SK-N-SH (cell line): ENCODE measurements at regions not wholly inside any gene's neighbourhood (a gene's known extent, or its start where the extent isn't known, plus 50 kb on each side); places are given as distances from the start of the nearest gene placed in this dataset.

ENCODE experiments used
- CTCF ChIA-PET: fragments of 300-600, 350-600 bp; formaldehyde crosslinking; extraction: SDS; loops from one replicate; lab custom pipeline; 2021; lab: Yijun Ruan, JAX
- POLR2A ChIA-PET: fragments of 350-600 bp; sonication (Branson Sonifier 250); formaldehyde crosslinking; extraction: SDS; loops from one replicate; lab custom pipeline; 2020; ENCODE audit warnings: antibody characterized with exemption, inconsistent platforms; lab: Yijun Ruan, JAX
- DNase-seq: peaks from one replicate; pipeline ENCODE4 v3.0.0; 2012
- H2AFZ ChIP-seq: fragments of 200-600 bp; sonication (generic); 2 replicates; pipeline ENCODE4 v1.8.1; 2016; ENCODE audit warnings: antibody characterized with exemption, mild to moderate bottlenecking, low read depth
- H3F3A ChIP-seq: fragments of 200-600 bp; sonication (generic); replicated peaks from 2 replicates; pipeline ENCODE3; 2016; ENCODE audit warnings: antibody characterized with exemption, mild to moderate bottlenecking; ENCODE audit not compliant: insufficient read depth
- H3K27ac ChIP-seq, 2 experiments: fragments of 200-500 bp in 1 of 2; fragments of 200-600 bp in 1 of 2; sonication (Bioruptor generic) in 1 of 2; sonication (generic), shearing (Covaris generic) in 1 of 2; 2 replicates each; pipeline versions ENCODE4 v1.5.1 to v1.6.1; 2014 to 2016; ENCODE audit warnings: low read depth in 2 of 2, inconsistent platforms in 1 of 2, low read length in 1 of 2, mild to moderate bottlenecking in 1 of 2, mixed read lengths in 1 of 2
- H3K27me3 ChIP-seq: fragments of 200-600 bp; sonication (generic), shearing (Covaris generic); 2 replicates; pipeline ENCODE4 v1.6.1; 2016; ENCODE audit warnings: mixed run types; ENCODE audit not compliant: insufficient read depth
- H3K36me3 ChIP-seq, 2 experiments: fragments of 200-500 bp in 1 of 2; fragments of 200-600 bp in 1 of 2; sonication (Bioruptor generic) in 1 of 2; sonication (generic) in 1 of 2; replicated peaks in 1 of 2; 2 replicates each; pipeline versions ENCODE3 to v1.5.1; 2014 to 2016; ENCODE audit warnings: low read length in 1 of 2, mild to moderate bottlenecking in 1 of 2; ENCODE audit not compliant: insufficient read depth in 2 of 2, control insufficient read depth in 1 of 2
- H3K4me1 ChIP-seq, 2 experiments: fragments of 200-500 bp in 1 of 2; fragments of 200-600 bp in 1 of 2; sonication (Bioruptor generic) in 1 of 2; sonication (generic), shearing (Covaris generic) in 1 of 2; 2 replicates each; pipeline versions ENCODE4 v1.5.1 to v1.6.1; 2014 to 2016; ENCODE audit warnings: low read depth in 1 of 2, low read length in 1 of 2, mixed run types in 1 of 2; ENCODE audit not compliant: insufficient read depth in 2 of 2, control insufficient read depth in 1 of 2
- H3K4me2 ChIP-seq: fragments of 200-600 bp; sonication (generic), shearing (Covaris generic); 2 replicates; pipeline ENCODE4 v1.6.1; 2017; ENCODE audit warnings: mixed run types
- H3K4me3 ChIP-seq, 2 experiments: fragments of 200-500 bp in 1 of 2; fragments of 200-600 bp in 1 of 2; sonication (Bioruptor generic) in 1 of 2; sonication (generic), shearing (Covaris generic) in 1 of 2; 2 replicates each; pipeline versions ENCODE4 v1.5.1 to v1.8.1; 2014 to 2016; ENCODE audit warnings: low read depth in 2 of 2, inconsistent platforms in 1 of 2, low read length in 1 of 2, mild to moderate bottlenecking in 1 of 2, mixed read lengths in 1 of 2, moderate library complexity in 1 of 2
- H3K79me2 ChIP-seq: fragments of 200-600 bp; sonication (generic); 2 replicates; pipeline ENCODE4 v1.8.1; 2017; ENCODE audit warnings: mild to moderate bottlenecking; ENCODE audit not compliant: insufficient read depth
- H3K9ac ChIP-seq: fragments of 200-600 bp; sonication (generic); 2 replicates; pipeline ENCODE4 v1.6.1; 2017; ENCODE audit warnings: mixed run types
- H3K9me2 ChIP-seq: fragments of 200-600 bp; sonication (generic); 2 replicates; pipeline ENCODE4 v1.6.1; 2017; ENCODE audit warnings: mixed run types
- H3K9me3 ChIP-seq: fragments of 200-600 bp; sonication (generic); 2 replicates; pipeline ENCODE4 v1.6.1; 2017; ENCODE audit warnings: mixed run types, mild to moderate bottlenecking, moderate library complexity
- H4K20me1 ChIP-seq: fragments of 200-600 bp; sonication (generic); 2 replicates; pipeline ENCODE4 v1.6.1; 2017; ENCODE audit warnings: mild to moderate bottlenecking, mixed run types; ENCODE audit not compliant: insufficient read depth
- EP300 ChIP-seq, 2 experiments: IDR thresholded peaks; 2 replicates each; pipeline versions ENCODE4 v1.4.0 to v1.6.1; 2012; ENCODE audit warnings: borderline replicate concordance in 1 of 2, low read depth in 1 of 2, low read length in 1 of 2
- FOXJ3 ChIP-seq: sonication (generic); formaldehyde crosslinking; IDR thresholded peaks from 2 replicates; pipeline ENCODE4 v1.5.1; 2020; ENCODE audit warnings: mild to moderate bottlenecking, missing genetic modification reagents
- FOXM1 ChIP-seq: IDR thresholded peaks from 2 replicates; pipeline ENCODE4 v1.4.0; 2012; ENCODE audit warnings: low read depth, mild to moderate bottlenecking
- GABPA ChIP-seq: IDR thresholded peaks from 2 replicates; pipeline ENCODE4 v1.4.0; 2012; ENCODE audit warnings: low read depth, mild to moderate bottlenecking
- JUND ChIP-seq: IDR thresholded peaks from 2 replicates; pipeline ENCODE4 v1.4.0; 2012
- MEF2A ChIP-seq: IDR thresholded peaks from 2 replicates; pipeline ENCODE4 v1.4.0; 2012; ENCODE audit warnings: low read depth, borderline replicate concordance
- MXI1 ChIP-seq: IDR thresholded peaks from 2 replicates; pipeline ENCODE4 v1.6.1; 2012; ENCODE audit warnings: mild to moderate bottlenecking, low read depth, low read length, improper control_type of control experiment
- POLR2AphosphoS5 ChIP-seq: IDR thresholded peaks from 2 replicates; pipeline ENCODE4 v1.6.1; 2012; ENCODE audit warnings: low read depth, low read length
- RCOR1 ChIP-seq: fragments of 150-350 bp; IDR thresholded peaks from 2 replicates; pipeline ENCODE4 v1.6.1; 2017; ENCODE audit warnings: antibody characterized with exemption, low read length
- REST ChIP-seq: IDR thresholded peaks from 2 replicates; pipeline ENCODE4 v1.6.1; 2012; ENCODE audit warnings: mild to moderate bottlenecking, low read depth, low read length, moderate library complexity
- RXRA ChIP-seq: IDR thresholded peaks from 2 replicates; pipeline ENCODE4 v1.4.0; 2012; ENCODE audit warnings: low read depth, mild to moderate bottlenecking, borderline replicate concordance
- SIN3A ChIP-seq: IDR thresholded peaks from 2 replicates; pipeline ENCODE4 v1.6.1; 2012; ENCODE audit warnings: low read depth, mild to moderate bottlenecking, low read length, moderate library complexity, borderline replicate concordance
- SMC3 ChIP-seq: IDR thresholded peaks from 2 replicates; pipeline ENCODE4 v1.6.1; 2012; ENCODE audit warnings: low read depth, low read length, improper control_type of control experiment
- TAF1 ChIP-seq: IDR thresholded peaks from 2 replicates; pipeline ENCODE4 v1.6.1; 2012; ENCODE audit warnings: low read depth, mild to moderate bottlenecking, low read length, moderate library complexity, borderline replicate concordance
- TEAD4 ChIP-seq: IDR thresholded peaks from 2 replicates; pipeline ENCODE4 v1.4.0; 2012; ENCODE audit warnings: mild to moderate bottlenecking, borderline replicate concordance; ENCODE audit not compliant: insufficient read depth
- WGBS: methylation state at CpG from one replicate; pipeline ENCODE4 v1.1.6; 2017; ENCODE audit warnings: low lambda C conversion rate; 5-methylcytosine and 5-hydroxymethylcytosine counted together
- TF ChIP-seq, protein P1 (sequence below): IDR thresholded peaks from 2 replicates; pipeline ENCODE4 v1.4.0; 2012; ENCODE audit warnings: low read depth
- TF ChIP-seq, protein P2 (sequence below): fragments of 200-600 bp; sonication (generic); IDR thresholded peaks from 2 replicates; pipeline ENCODE4 v1.6.1; 2017; ENCODE audit warnings: antibody characterized with exemption, mild to moderate bottlenecking, moderate library complexity
- TF ChIP-seq, protein P3 (sequence below): IDR thresholded peaks from 2 replicates; pipeline ENCODE4 v1.4.0; 2012; ENCODE audit warnings: low read depth, borderline replicate concordance

DNA sequence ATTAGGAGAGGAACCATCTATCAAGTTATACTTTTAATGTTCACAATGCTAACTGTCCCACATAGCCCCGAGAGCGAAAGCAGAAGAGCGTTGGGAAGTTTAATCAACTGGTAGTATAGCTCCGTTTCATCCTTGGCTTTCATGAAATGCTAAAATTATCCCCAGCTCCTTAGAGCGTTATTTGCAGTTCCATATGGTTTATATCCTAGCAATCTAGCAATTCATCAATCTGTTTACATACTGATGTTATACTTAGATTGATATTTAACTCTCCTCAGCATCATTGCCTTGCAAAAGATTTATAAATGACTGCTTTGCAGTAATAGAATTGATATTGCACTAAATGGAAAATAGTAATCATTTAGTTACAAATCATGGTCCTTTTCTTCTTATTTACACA lies 419.8 kb downstream of the COG6 start:
- CTCF ChIA-PET = interaction anchor here (0.9 to 2.8 kb wide), 3 partner anchors 12 to 607 kb away, joined by 3 to 11 read pairs (median 3); no protein-coding TSS in a partner anchor
- H3K4me2 ChIP-seq = no peak overlapping the region
- no peak overlapping the region for H3K4me3 ChIP-seq

More for the DNA sequence above, 419.8 kb downstream of the COG6 start:
- no peaks in the 10 kb centered on the region for H4K20me1 ChIP-seq
- WGBS = 85% methylated on average over 5 of the region's 5 CpGs
- no peaks in the 10 kb centered on the region for H3K4me1 ChIP-seq
- no peak for DNase-seq
- H3K36me3 ChIP-seq = no peaks in the 10 kb centered on the region
- no peaks in the 10 kb centered on the region for H3K27me3 ChIP-seq
- TF ChIP-seq EP300 (IDR thresholded peaks at IDR 0.05; ENCODE audit: borderline replicate concordance in 1 of 2, low read depth in 1 of 2, low read length in 1 of 2) (no peak), FOXM1 (no peak), SMC3 (no peak), GABPA (no peak), TEAD4 (no peak), FOXJ3 (CRISPR knock-in tag) (no peak), REST (no peak), MEF2A (no peak), MXI1 (no peak), RXRA (no peak), SIN3A (no peak), JUND (no peak), POLR2AphosphoS5 (no peak), RCOR1 (no peak), TAF1 (no peak)
- TF ChIP-seq, protein P1, sequence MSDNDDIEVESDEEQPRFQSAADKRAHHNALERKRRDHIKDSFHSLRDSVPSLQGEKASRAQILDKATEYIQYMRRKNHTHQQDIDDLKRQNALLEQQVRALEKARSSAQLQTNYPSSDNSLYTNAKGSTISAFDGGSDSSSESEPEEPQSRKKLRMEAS = no peak
- TF ChIP-seq, protein P2, sequence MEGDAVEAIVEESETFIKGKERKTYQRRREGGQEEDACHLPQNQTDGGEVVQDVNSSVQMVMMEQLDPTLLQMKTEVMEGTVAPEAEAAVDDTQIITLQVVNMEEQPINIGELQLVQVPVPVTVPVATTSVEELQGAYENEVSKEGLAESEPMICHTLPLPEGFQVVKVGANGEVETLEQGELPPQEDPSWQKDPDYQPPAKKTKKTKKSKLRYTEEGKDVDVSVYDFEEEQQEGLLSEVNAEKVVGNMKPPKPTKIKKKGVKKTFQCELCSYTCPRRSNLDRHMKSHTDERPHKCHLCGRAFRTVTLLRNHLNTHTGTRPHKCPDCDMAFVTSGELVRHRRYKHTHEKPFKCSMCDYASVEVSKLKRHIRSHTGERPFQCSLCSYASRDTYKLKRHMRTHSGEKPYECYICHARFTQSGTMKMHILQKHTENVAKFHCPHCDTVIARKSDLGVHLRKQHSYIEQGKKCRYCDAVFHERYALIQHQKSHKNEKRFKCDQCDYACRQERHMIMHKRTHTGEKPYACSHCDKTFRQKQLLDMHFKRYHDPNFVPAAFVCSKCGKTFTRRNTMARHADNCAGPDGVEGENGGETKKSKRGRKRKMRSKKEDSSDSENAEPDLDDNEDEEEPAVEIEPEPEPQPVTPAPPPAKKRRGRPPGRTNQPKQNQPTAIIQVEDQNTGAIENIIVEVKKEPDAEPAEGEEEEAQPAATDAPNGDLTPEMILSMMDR = no peak
- TF ChIP-seq, protein P3, sequence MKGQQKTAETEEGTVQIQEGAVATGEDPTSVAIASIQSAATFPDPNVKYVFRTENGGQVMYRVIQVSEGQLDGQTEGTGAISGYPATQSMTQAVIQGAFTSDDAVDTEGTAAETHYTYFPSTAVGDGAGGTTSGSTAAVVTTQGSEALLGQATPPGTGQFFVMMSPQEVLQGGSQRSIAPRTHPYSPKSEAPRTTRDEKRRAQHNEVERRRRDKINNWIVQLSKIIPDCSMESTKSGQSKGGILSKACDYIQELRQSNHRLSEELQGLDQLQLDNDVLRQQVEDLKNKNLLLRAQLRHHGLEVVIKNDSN = no peak
- TF ChIP-seq, all 33 proteins: peak for 0
- no peaks in the 10 kb centered on the region for H3K79me2 ChIP-seq
- H2AFZ ChIP-seq = no peak overlapping the region
- no peaks in the 10 kb centered on the region for H3K9me3 ChIP-seq
- no peaks in the 10 kb centered on the region for H3F3A ChIP-seq
- POLR2A ChIA-PET = no interaction called here
- no peak overlapping the region for H3K9ac ChIP-seq
- H3K9me2 ChIP-seq = no peaks in the 10 kb centered on the region
- no peak overlapping the region for H3K27ac ChIP-seq
